GM12892 (cell line): ENCODE measurements at regions not wholly inside any gene's neighbourhood (a gene's known extent, or its start where the extent isn't known, plus 50 kb on each side); places are given as distances from the start of the nearest gene placed in this dataset.

ENCODE experiments used
- POLR2AphosphoS5 ChIP-seq: IDR thresholded peaks from 2 replicates; pipeline ENCODE4 v1.6.1; 2011; ENCODE audit warnings: low read depth, low read length, control low read depth
- TAF1 ChIP-seq: IDR thresholded peaks from 2 replicates; pipeline ENCODE4 v1.6.1; 2011; ENCODE audit warnings: low read depth, mild to moderate bottlenecking, control low read depth, low read length, borderline replicate concordance

DNA sequence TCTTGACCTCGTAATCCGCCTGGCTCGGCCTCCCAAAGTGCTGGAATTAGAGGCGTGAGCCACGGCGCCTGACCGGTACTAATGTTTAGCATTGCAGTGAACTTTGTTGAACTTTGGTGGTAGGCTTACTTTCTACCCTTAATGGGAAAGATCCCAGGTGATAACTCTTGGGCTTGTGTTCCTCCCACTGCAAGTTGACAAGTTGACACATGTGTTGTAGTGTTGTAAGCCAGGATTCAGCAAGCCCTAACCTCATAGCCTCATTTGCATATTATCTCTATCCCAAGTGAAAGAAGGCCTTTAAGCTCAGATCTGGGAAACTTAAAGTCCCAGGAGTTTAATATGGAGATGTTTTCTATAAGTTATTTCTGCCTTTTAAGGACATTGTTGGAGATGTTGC lies 80.0 kb upstream of the CLCN4 start:
- TF ChIP-seq POLR2AphosphoS5 = no peak
- TF ChIP-seq TAF1 = no peak
